ENCODE measurements at regions not wholly inside any gene's neighbourhood (a gene's known extent, or its start where the extent isn't known, plus 50 kb on each side); places are given as distances from the start of the nearest gene placed in this dataset.

DNA sequence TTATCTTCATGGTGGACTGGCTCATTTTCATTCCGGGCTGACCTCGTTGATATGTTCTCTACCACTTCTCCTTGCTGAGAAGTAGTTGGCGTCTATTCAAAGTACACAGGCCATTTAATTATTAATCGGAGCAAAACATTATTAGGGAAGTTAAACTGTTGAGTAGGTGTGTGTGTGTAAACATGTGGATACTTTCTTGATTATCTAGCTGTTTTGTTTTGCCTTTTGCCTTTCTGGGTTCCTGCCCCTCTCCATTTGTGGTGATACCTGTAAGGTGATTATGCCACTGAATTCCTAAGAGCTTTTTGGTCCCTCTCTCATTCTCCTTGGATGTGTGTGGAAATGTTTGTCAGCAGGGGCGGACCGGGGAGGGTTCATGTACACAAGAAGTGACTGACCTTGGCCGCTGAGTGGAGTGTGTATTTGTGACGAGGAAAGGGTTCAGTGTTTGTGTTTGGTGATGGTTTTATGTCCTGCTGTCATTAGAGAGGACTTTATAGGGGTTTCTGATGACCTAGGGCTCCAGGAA is 56.6 kb upstream of the PPP2R5A start:
- 50 to 69% methylated on average over 8 of the region's 8 CpGs for WGBS, 2 donors
- peak; percentile 42 to 82 for ATAC-seq (ENCODE audit: low FRiP score in 2 of 2)
- DNase-seq, result peak in 1 of 2 donors; percentile 73
- H3K9me3 ChIP-seq, result no peaks in the 10 kb centered on the region
- TF ChIP-seq POLR2A (IDR thresholded peaks at IDR 0.05), result no peak
- TF ChIP-seq EP300 (IDR thresholded peaks at IDR 0.05), result peak in 1 of 4 donors; percentile 56
- TF ChIP-seq POLR2AphosphoS5 (IDR thresholded peaks at IDR 0.05), result no peak
- no peak for TF ChIP-seq CTCF (IDR thresholded peaks at IDR 0.05)
- no peaks in the 10 kb centered on the region for H3K27me3 ChIP-seq
- no peak overlapping the region for H3K4me3 ChIP-seq
- no peaks in the 10 kb centered on the region for H3K36me3 ChIP-seq
- H3K4me1 ChIP-seq, result peaks cover 11 to 31% (median 19%) of the 10 kb centered on the region in 4 donors
- H3K27ac ChIP-seq, result peak overlapping the region in 3 of 4 donors; percentile 4 to 67 (median 50)

DNA sequence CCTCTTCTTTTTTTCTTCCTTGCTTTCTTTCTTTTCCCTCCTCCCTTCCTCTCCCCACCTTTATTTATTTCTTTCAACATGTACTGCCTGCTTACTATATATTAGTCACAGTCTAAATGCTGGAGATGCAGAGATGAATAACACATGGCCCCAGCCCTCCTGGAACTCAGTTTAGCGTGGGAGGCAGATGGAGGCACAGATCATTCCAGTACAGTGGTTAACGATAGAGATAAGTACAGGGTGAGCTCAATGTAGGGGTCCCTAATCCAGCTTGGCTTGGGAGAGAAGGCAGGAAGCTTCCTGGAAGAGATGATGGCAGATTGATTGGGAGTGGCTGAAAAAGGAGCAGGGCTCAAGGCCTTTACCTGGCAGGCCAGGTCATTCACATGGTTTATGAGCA is 55.6 kb upstream of the PPP2R5A start:
- 90 to 94% methylated on average over 2 of the region's 2 CpGs for WGBS, 2 donors
- TF ChIP-seq POLR2AphosphoS5 (IDR thresholded peaks at IDR 0.05), result no peak
- TF ChIP-seq POLR2A (IDR thresholded peaks at IDR 0.05), result no peak
- TF ChIP-seq EP300 (IDR thresholded peaks at IDR 0.05), result no peak
- TF ChIP-seq CTCF (IDR thresholded peaks at IDR 0.05), result no peak
- H3K4me1 ChIP-seq, result peaks cover 11 to 37% (median 27%) of the 10 kb centered on the region in 4 donors

DNA sequence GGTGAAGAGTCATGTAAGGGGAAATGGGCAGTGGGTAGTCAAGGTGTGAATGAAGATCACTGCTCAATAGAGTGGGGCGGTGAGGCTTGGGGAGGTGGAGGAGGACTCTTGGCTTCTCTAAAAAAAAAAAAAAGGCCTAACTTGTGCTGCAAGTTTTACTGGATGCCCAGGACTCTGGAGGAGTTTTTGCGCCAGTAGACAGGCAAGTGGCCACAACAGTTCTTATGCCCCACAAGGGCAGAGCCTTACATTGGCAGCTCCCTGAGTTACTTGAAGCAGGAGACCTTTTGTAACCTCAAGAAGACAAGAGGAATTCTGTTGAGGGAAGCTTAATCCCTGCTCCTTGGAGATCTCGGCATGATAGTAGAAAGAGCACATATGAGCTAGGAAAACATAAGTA is 54.9 kb upstream of the PPP2R5A start:
- H3K27me3 ChIP-seq, result no peaks in the 10 kb centered on the region
- WGBS, 2 donors, result 81 to 82% methylated on average over 3 of the region's 3 CpGs
- ATAC-seq (ENCODE audit: low FRiP score in 2 of 2) (no peak), DNase-seq (peak in 1 of 2 donors; percentile 79)
- no peaks in the 10 kb centered on the region for H3K9me3 ChIP-seq
- H3K36me3 ChIP-seq, result no peaks in the 10 kb centered on the region
- TF ChIP-seq POLR2AphosphoS5 (IDR thresholded peaks at IDR 0.05), result no peak
- no peak for TF ChIP-seq EP300 (IDR thresholded peaks at IDR 0.05)
- no peak overlapping the region for H3K4me3 ChIP-seq
- peaks cover 14 to 38% (median 30%) of the 10 kb centered on the region in 4 donors for H3K4me1 ChIP-seq
- H3K27ac ChIP-seq, result peak overlapping the region in 2 of 4 donors; percentile 50 to 67

More for the DNA sequence above, 55.6 kb upstream of the PPP2R5A start:
- Histone ChIP-seq H3K27ac (peak overlapping the region in 2 of 4 donors; percentile 50 to 67), H3K27me3 (no peaks in the 10 kb centered on the region), H3K4me3 (no peak overlapping the region), H3K9me3 (no peaks in the 10 kb centered on the region), H3K36me3 (no peaks in the 10 kb centered on the region)
- DNase-seq (no peak), ATAC-seq (ENCODE audit: low FRiP score in 2 of 2) (no peak)

GRCh38 chr1:212231372-212231771 is 53.8 kb upstream of the PPP2R5A start:
- WGBS, 2 donors, result 90 to 100% methylated on average over 1 of the region's 1 CpG
- no peak overlapping the region for H3K27ac ChIP-seq
- no peak for ATAC-seq (ENCODE audit: low FRiP score in 2 of 2)

GRCh38 chr1:212232090-212232489 is 53.1 kb upstream of the PPP2R5A start:
- no peak for ATAC-seq (ENCODE audit: low FRiP score in 2 of 2)
- peaks cover 10 to 44% (median 25%) of the 10 kb centered on the region in 4 donors for H3K4me1 ChIP-seq
- H3K27me3 ChIP-seq, result no peaks in the 10 kb centered on the region
- H3K9me3 ChIP-seq, result no peaks in the 10 kb centered on the region
- no peak overlapping the region for H3K4me3 ChIP-seq
- TF ChIP-seq POLR2A (IDR thresholded peaks at IDR 0.05), result no peak
- no peak for TF ChIP-seq POLR2AphosphoS5 (IDR thresholded peaks at IDR 0.05)
- no peak for TF ChIP-seq EP300 (IDR thresholded peaks at IDR 0.05)
- no peaks in the 10 kb centered on the region for H3K36me3 ChIP-seq
- H3K27ac ChIP-seq, result no peak overlapping the region
- no peak for DNase-seq
- WGBS, 2 donors, result 59 to 70% methylated on average over 3 of the region's 3 CpGs

More at GRCh38 chr1:212231372-212231771, 53.8 kb upstream of the PPP2R5A start:
- H3K4me1 ChIP-seq, result peaks cover 10 to 39% (median 26%) of the 10 kb centered on the region in 4 donors
- TF ChIP-seq EP300 (IDR thresholded peaks at IDR 0.05) (no peak), CTCF (IDR thresholded peaks at IDR 0.05) (no peak), POLR2A (IDR thresholded peaks at IDR 0.05) (no peak), POLR2AphosphoS5 (IDR thresholded peaks at IDR 0.05) (no peak)
- H3K9me3 ChIP-seq, result no peaks in the 10 kb centered on the region
- H3K4me3 ChIP-seq, result no peak overlapping the region
- no peak for DNase-seq
- H3K36me3 ChIP-seq, result no peaks in the 10 kb centered on the region
- H3K27me3 ChIP-seq, result no peaks in the 10 kb centered on the region

DNA sequence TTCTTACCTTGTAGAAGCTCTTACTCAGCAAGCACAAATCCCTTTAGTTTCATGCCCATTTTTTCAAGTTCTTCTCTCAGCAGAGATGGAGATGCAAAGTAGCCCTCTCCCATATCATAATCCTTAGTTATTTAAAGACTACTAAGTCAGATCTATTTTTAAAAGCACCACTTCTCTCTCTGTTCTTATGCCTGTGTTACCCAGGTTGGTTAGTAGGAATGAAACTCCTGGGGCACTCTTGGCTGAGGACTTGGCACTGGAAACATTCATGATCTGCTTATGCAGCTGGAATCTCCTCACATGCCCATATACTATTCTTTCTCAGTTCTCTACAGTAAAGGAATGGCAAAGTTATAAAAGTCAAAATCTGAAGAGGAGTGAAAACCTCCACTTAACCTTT is 51.9 kb upstream of the PPP2R5A start:
- Histone ChIP-seq H3K4me3 (no peak overlapping the region), H3K27me3 (no peaks in the 10 kb centered on the region), H3K9me3 (no peaks in the 10 kb centered on the region), H3K4me1 (peaks cover 12 to 37% (median 26%) of the 10 kb centered on the region in 4 donors), H3K36me3 (no peaks in the 10 kb centered on the region), H3K27ac (no peak overlapping the region)
- DNase-seq (peak in 1 of 2 donors; percentile 32), ATAC-seq (ENCODE audit: low FRiP score in 2 of 2) (no peak)
- TF ChIP-seq POLR2A (IDR thresholded peaks at IDR 0.05) (no peak), POLR2AphosphoS5 (IDR thresholded peaks at IDR 0.05) (no peak), EP300 (IDR thresholded peaks at IDR 0.05) (no peak), CTCF (IDR thresholded peaks at IDR 0.05) (no peak)
